HCT116 (cell line): ENCODE measurements at regions not wholly inside any gene's neighbourhood (a gene's known extent, or its start where the extent isn't known, plus 50 kb on each side); places are given as distances from the start of the nearest gene placed in this dataset.

Experiments used
- ATAC-seq: fragments of 200-7000 bp; cut with Tn5 transposase; 2 replicates; pipeline ENCODE4 v1.9.1; 2020; ENCODE audit warnings: mild to moderate bottlenecking, moderate library complexity
- BruUV-seq: library from RNA; stranded (reverse); fragments of 400-500 nt; replicated peaks from 2 replicates; lab custom pipeline; 2021; lab: Mats Ljungman, UMichigan
- CTCF ChIA-PET: fragments of 300-600 bp; sonication (Branson Sonifier 250); formaldehyde crosslinking; loops from one replicate; lab custom pipeline; 2021; ENCODE audit warnings: antibody characterized with exemption; lab: Charles Lee
- POLR2A ChIA-PET: fragments of 300-600, 350-600 bp; sonication (Branson Sonifier 250); formaldehyde crosslinking; loops from one replicate; lab custom pipeline; 2021; ENCODE audit warnings: antibody characterized with exemption; lab: Charles Lee
- RAD21 ChIA-PET, 2 experiments: fragments of 300-600 bp; sonication (Branson Sonifier 250); formaldehyde crosslinking; loops; one replicate each; lab custom pipeline; 2023; ENCODE audit warnings: low total read pairs in 2 of 2; ENCODE audit not compliant: uncharacterized antibody in 2 of 2, unreplicated experiment in 2 of 2, low non-redundant PET in 1 of 2; lab: Charles Lee
- DNase-seq: peaks from one replicate; pipeline ENCODE4 v3.0.0-alpha.2; 2010; ENCODE audit warnings: low read depth, low spot score
- H2AFZ ChIP-seq: fragments of 200-600 bp; shearing (Covaris generic), sonication (generic); 2 replicates; pipeline ENCODE4 v1.6.1; 2017; ENCODE audit warnings: low read depth, mixed run types, mixed read lengths, antibody characterized with exemption, low read length; ENCODE audit not compliant: poor library complexity, severe bottlenecking
- H3K27ac ChIP-seq: 2 replicates; pipeline ENCODE4 v1.5.1; 2012; ENCODE audit warnings: low read depth, low read length
- H3K27me3 ChIP-seq: fragments of 200-600 bp; sonication (generic); 2 replicates; pipeline ENCODE4 v1.6.1; 2016; ENCODE audit warnings: mixed run types, low read length, mixed read lengths; ENCODE audit not compliant: insufficient read depth
- H3K36me3 ChIP-seq, 2 experiments: fragments of 200-500 bp in 1 of 2; fragments of 200-600 bp in 1 of 2; sonication (Bioruptor generic) in 1 of 2; sonication (generic) in 1 of 2; 2 replicates each; pipeline versions ENCODE4 v1.5.1 to v1.6.1; 2014 to 2016; ENCODE audit warnings: low read length in 2 of 2, inconsistent platforms in 1 of 2, mixed read lengths in 1 of 2, mixed run types in 1 of 2; ENCODE audit not compliant: insufficient read depth in 2 of 2, control insufficient read depth in 1 of 2
- H3K4me1 ChIP-seq, 2 experiments: fragments of 200-600 bp in 1 of 2; sonication (generic) in 1 of 2; 2 replicates each; pipeline versions ENCODE4 v1.5.1 to v1.6.1; 2012 to 2017; ENCODE audit warnings: low read length in 2 of 2, inconsistent platforms in 1 of 2, mild to moderate bottlenecking in 1 of 2, mixed read lengths in 1 of 2, mixed run types in 1 of 2, moderate library complexity in 1 of 2; ENCODE audit not compliant: insufficient read depth in 2 of 2, control insufficient read depth in 1 of 2
- H3K4me2 ChIP-seq: fragments of 200-600 bp; sonication (generic); 2 replicates; pipeline ENCODE4 v1.6.1; 2017; ENCODE audit warnings: mixed run types, low read length, mixed read lengths
- H3K4me3 ChIP-seq, 2 experiments: fragments of 200-600 bp in 1 of 2; sonication (generic) in 1 of 2; replicated peaks in 1 of 2; 2 replicates each; pipeline ENCODE4 v1.5.1; 2011 to 2016; ENCODE audit warnings: low read length in 2 of 2, control low read depth in 1 of 2, low read depth in 1 of 2, mild to moderate bottlenecking in 1 of 2, mixed read lengths in 1 of 2, mixed run types in 1 of 2
- H3K79me2 ChIP-seq: fragments of 200-600 bp; sonication (generic); 2 replicates; pipeline ENCODE4 v1.6.1; 2017; ENCODE audit warnings: mild to moderate bottlenecking, mixed run types, low read length, moderate library complexity, mixed read lengths; ENCODE audit not compliant: insufficient read depth
- H3K9ac ChIP-seq: fragments of 200-600 bp; sonication (generic); 2 replicates; pipeline ENCODE4 v1.6.1; 2016; ENCODE audit warnings: low read length, mixed read lengths
- H3K9me2 ChIP-seq: fragments of 200-600 bp; sonication (generic), shearing (Covaris generic); 2 replicates; pipeline ENCODE4 v1.6.1; 2017; ENCODE audit warnings: mixed run types, mild to moderate bottlenecking, moderate library complexity; ENCODE audit not compliant: insufficient read depth
- H3K9me3 ChIP-seq, 2 experiments: fragments of 200-500 bp in 1 of 2; fragments of 200-600 bp in 1 of 2; sonication (Bioruptor generic) in 1 of 2; sonication (generic) in 1 of 2; 2 replicates each; pipeline ENCODE4 v1.6.1; 2014 to 2017; ENCODE audit warnings: low read length in 2 of 2, mixed read lengths in 2 of 2, inconsistent platforms in 1 of 2, low read depth in 1 of 2, mild to moderate bottlenecking in 1 of 2, mixed run types in 1 of 2, moderate library complexity in 1 of 2; ENCODE audit not compliant: control insufficient read depth in 1 of 2, insufficient read depth in 1 of 2
- H4K20me1 ChIP-seq: fragments of 200-600 bp; sonication (generic), shearing (Covaris generic); 2 replicates; pipeline ENCODE4 v1.6.1; 2017; ENCODE audit warnings: mixed run types, mild to moderate bottlenecking, moderate library complexity; ENCODE audit not compliant: insufficient read depth
- CEBPB ChIP-seq: IDR thresholded peaks from 2 replicates; pipeline ENCODE4 v1.6.1; 2012; ENCODE audit warnings: low read depth
- EGR1 ChIP-seq: IDR thresholded peaks from 2 replicates; pipeline ENCODE4 v1.6.1; 2012; ENCODE audit warnings: low read depth
- ELF1 ChIP-seq: IDR thresholded peaks from 2 replicates; pipeline ENCODE4 v1.6.1; 2012; ENCODE audit warnings: low read depth, borderline replicate concordance
- EZH2phosphoT487 ChIP-seq: fragments of 200-600 bp; IDR thresholded peaks from 2 replicates; pipeline ENCODE4 v1.6.1; 2018; ENCODE audit warnings: antibody characterized with exemption, borderline replicate concordance
- POLR2A ChIP-seq: IDR thresholded peaks from 2 replicates; pipeline ENCODE4 v1.7.0; 2011; ENCODE audit warnings: borderline replicate concordance; ENCODE audit not compliant: insufficient read depth, insufficient read length; ENCODE audit errors: extremely low read depth
- SIN3A ChIP-seq: IDR thresholded peaks from 2 replicates; pipeline ENCODE4 v1.6.1; 2012; ENCODE audit warnings: low read depth
- SP1 ChIP-seq: IDR thresholded peaks from 2 replicates; pipeline ENCODE4 v1.6.1; 2012; ENCODE audit warnings: low read depth
- SRF ChIP-seq: IDR thresholded peaks from 2 replicates; pipeline ENCODE4 v1.6.1; 2012; ENCODE audit warnings: low read depth
- ZBTB33 ChIP-seq: IDR thresholded peaks from 2 replicates; pipeline ENCODE4 v1.6.1; 2011; ENCODE audit warnings: mild to moderate bottlenecking, low read length, moderate library complexity; ENCODE audit not compliant: insufficient replicate concordance; ENCODE audit errors: extremely low read depth
- intact Hi-C: fragments of 100-400 bp; cut with micrococcal nuclease; formaldehyde crosslinking; loops from 2 replicates; pipeline ENCODE4 v1.10.0; 2022
- TF ChIP-seq, protein P1 (sequence below): IDR thresholded peaks from 2 replicates; pipeline ENCODE4 v1.6.1; 2012; ENCODE audit warnings: low read depth
- TF ChIP-seq, protein P2 (sequence below): IDR thresholded peaks from 2 replicates; pipeline ENCODE4 v1.6.1; 2012

GRCh38 chr15:62404194-62404985, 239.3 kb upstream of the C2CD4B start:
- no peak overlapping the region for H3K4me3 ChIP-seq
- intact Hi-C loops: no loop called here
- no peak for TF ChIP-seq POLR2A
- TF ChIP-seq, all 23 proteins: peak for 0
- Histone ChIP-seq H3K4me2 (no peak overlapping the region), H3K9me3 (peaks cover 4 to 5% of the 10 kb centered on the region in 2 experiments; a peak in 1 of 4 replicates), H3K36me3 (no peaks in the 10 kb centered on the region), H4K20me1 (no peaks in the 10 kb centered on the region), H3K27me3 (no peaks in the 10 kb centered on the region; the same call in 1 of the 2 replicates), H3K27ac (no peak overlapping the region), H3K9ac (no peak overlapping the region), H3K9me2 (no peaks in the 10 kb centered on the region), H2AFZ (no peak overlapping the region), H3K4me1 (peaks cover 5 to 12% of the 10 kb centered on the region in 2 experiments), H3K79me2 (no peaks in the 10 kb centered on the region)
- ChIA-PET RAD21 (no interaction called here), POLR2A (no interaction called here), CTCF (no interaction called here)
- no TSS peak for BruUV-seq
- DNase-seq (no peak), ATAC-seq (no peak)

- H3K27ac ChIP-seq: no peak overlapping the region
- H3K79me2 ChIP-seq: no peaks in the 10 kb centered on the region
- H3K9me3 ChIP-seq: no peaks in the 10 kb centered on the region
- no peak overlapping the region for H2AFZ ChIP-seq
- DNase-seq: no peak
- intact Hi-C loops: no loop called here
- ChIA-PET CTCF (no interaction called here), RAD21 (no interaction called here), POLR2A (no interaction called here)
- no peaks in the 10 kb centered on the region for H3K36me3 ChIP-seq
- H3K4me3 ChIP-seq: no peak overlapping the region
- H3K4me1 ChIP-seq: peaks cover 5 to 12% of the 10 kb centered on the region in 2 experiments
- ATAC-seq: no peak
- no peak overlapping the region for H3K4me2 ChIP-seq
- H3K27me3 ChIP-seq: no peaks in the 10 kb centered on the region; the same call in 1 of the 2 replicates
- H3K9me2 ChIP-seq: no peaks in the 10 kb centered on the region
- H3K9ac ChIP-seq: no peak overlapping the region
- BruUV-seq: no TSS peak
- H4K20me1 ChIP-seq: no peaks in the 10 kb centered on the region
- no peak for TF ChIP-seq SP1
- no peak for TF ChIP-seq ELF1
- no peak for TF ChIP-seq EZH2phosphoT487
- TF ChIP-seq SIN3A: no peak
- TF ChIP-seq, protein P1, sequence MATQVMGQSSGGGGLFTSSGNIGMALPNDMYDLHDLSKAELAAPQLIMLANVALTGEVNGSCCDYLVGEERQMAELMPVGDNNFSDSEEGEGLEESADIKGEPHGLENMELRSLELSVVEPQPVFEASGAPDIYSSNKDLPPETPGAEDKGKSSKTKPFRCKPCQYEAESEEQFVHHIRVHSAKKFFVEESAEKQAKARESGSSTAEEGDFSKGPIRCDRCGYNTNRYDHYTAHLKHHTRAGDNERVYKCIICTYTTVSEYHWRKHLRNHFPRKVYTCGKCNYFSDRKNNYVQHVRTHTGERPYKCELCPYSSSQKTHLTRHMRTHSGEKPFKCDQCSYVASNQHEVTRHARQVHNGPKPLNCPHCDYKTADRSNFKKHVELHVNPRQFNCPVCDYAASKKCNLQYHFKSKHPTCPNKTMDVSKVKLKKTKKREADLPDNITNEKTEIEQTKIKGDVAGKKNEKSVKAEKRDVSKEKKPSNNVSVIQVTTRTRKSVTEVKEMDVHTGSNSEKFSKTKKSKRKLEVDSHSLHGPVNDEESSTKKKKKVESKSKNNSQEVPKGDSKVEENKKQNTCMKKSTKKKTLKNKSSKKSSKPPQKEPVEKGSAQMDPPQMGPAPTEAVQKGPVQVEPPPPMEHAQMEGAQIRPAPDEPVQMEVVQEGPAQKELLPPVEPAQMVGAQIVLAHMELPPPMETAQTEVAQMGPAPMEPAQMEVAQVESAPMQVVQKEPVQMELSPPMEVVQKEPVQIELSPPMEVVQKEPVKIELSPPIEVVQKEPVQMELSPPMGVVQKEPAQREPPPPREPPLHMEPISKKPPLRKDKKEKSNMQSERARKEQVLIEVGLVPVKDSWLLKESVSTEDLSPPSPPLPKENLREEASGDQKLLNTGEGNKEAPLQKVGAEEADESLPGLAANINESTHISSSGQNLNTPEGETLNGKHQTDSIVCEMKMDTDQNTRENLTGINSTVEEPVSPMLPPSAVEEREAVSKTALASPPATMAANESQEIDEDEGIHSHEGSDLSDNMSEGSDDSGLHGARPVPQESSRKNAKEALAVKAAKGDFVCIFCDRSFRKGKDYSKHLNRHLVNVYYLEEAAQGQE: no peak
- no peak for TF ChIP-seq EGR1
- TF ChIP-seq CEBPB: no peak
- TF ChIP-seq, protein P2, sequence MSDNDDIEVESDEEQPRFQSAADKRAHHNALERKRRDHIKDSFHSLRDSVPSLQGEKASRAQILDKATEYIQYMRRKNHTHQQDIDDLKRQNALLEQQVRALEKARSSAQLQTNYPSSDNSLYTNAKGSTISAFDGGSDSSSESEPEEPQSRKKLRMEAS: no peak
- no peak for TF ChIP-seq ZBTB33
- no peak for TF ChIP-seq SRF
These were observed 241.3 kb upstream of the C2CD4B start for GRCh38 chr15:62406305-62406891.
